MM.1S (cell line): ENCODE measurements at regions not wholly inside any gene's neighbourhood (a gene's known extent, or its start where the extent isn't known, plus 50 kb on each side); places are given as distances from the start of the nearest gene placed in this dataset.

Source experiments
- EZH2 ChIP-seq: fragments of 300-600 bp; sonication (generic); optimal IDR thresholded peaks from 2 replicates; pipeline ENCODE3; 2017; ENCODE audit warnings: low read depth, mild to moderate bottlenecking, antibody characterized with exemption, low read length, mixed read lengths
- EZH2phosphoT487 ChIP-seq: fragments of 300-600 bp; sonication (generic); IDR thresholded peaks from 2 replicates; pipeline ENCODE4 v1.6.1; 2018; ENCODE audit warnings: antibody characterized with exemption, low read length
- TF ChIP-seq, protein P1 (sequence below): fragments of 300-600 bp; sonication (generic); IDR thresholded peaks from 2 replicates; pipeline ENCODE4 v1.5.1; 2016; ENCODE audit warnings: antibody characterized with exemption, low read length, mixed read lengths

DNA sequence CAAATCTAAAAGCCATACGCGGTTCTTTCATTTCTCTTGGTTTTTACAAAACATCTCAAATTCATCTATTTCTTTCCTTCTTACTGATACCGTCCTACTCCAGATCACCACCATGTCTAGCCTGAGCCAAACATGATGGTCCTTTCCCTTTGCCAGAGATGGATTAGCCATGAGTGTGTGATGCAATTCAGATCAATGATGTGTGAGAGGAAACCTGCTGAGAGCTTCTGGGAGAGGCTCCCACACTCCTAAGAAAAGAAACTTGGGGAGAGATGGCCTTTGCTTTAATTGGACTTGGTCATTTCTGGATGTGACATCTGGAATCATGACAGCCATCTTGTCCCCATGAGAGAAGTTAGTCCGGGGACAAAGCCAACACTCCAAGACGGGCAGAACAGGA is 367.2 kb downstream of the FGFR2 start:
- TF ChIP-seq, protein P1, sequence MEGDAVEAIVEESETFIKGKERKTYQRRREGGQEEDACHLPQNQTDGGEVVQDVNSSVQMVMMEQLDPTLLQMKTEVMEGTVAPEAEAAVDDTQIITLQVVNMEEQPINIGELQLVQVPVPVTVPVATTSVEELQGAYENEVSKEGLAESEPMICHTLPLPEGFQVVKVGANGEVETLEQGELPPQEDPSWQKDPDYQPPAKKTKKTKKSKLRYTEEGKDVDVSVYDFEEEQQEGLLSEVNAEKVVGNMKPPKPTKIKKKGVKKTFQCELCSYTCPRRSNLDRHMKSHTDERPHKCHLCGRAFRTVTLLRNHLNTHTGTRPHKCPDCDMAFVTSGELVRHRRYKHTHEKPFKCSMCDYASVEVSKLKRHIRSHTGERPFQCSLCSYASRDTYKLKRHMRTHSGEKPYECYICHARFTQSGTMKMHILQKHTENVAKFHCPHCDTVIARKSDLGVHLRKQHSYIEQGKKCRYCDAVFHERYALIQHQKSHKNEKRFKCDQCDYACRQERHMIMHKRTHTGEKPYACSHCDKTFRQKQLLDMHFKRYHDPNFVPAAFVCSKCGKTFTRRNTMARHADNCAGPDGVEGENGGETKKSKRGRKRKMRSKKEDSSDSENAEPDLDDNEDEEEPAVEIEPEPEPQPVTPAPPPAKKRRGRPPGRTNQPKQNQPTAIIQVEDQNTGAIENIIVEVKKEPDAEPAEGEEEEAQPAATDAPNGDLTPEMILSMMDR: no peak
- TF ChIP-seq EZH2 (no peak), EZH2phosphoT487 (no peak)
